H1 (cell line): ENCODE measurements at regions not wholly inside any gene's neighbourhood (a gene's known extent, or its start where the extent isn't known, plus 50 kb on each side); places are given as distances from the start of the nearest gene placed in this dataset.

ENCODE experiments used
- ASH2L ChIP-seq: fragments of 200-600, 300-600 bp; sonication (generic); IDR thresholded peaks from one replicate; pipeline ENCODE4 v1.7.1; 2017; ENCODE audit warnings: low read length
- BRCA1 ChIP-seq: IDR thresholded peaks from 2 replicates; pipeline ENCODE4 v1.6.1; 2012; ENCODE audit warnings: low read depth, low read length, improper control_type of control experiment
- EGR1 ChIP-seq: IDR thresholded peaks from 2 replicates; pipeline ENCODE4 v1.6.1; 2011; ENCODE audit warnings: low read depth, low read length, borderline replicate concordance
- FOSL1 ChIP-seq: IDR thresholded peaks from 2 replicates; pipeline ENCODE4 v1.6.1; 2011; ENCODE audit warnings: mild to moderate bottlenecking, low read depth, low read length, moderate library complexity; ENCODE audit not compliant: insufficient read depth
- GABPA ChIP-seq: IDR thresholded peaks from 2 replicates; pipeline ENCODE4 v1.6.1; 2011; ENCODE audit warnings: mild to moderate bottlenecking, low read length, moderate library complexity, borderline replicate concordance; ENCODE audit not compliant: insufficient read depth
- JUN ChIP-seq: IDR thresholded peaks from 2 replicates; pipeline ENCODE4 v1.6.1; 2011; ENCODE audit warnings: low read depth, mild to moderate bottlenecking, improper control_type of control experiment, low read length
- JUND ChIP-seq: IDR thresholded peaks from 2 replicates; pipeline ENCODE4 v1.6.1; 2011; ENCODE audit warnings: mild to moderate bottlenecking, improper control_type of control experiment, low read length
- KDM5A ChIP-seq: fragments of 200-600 bp; IDR thresholded peaks from 2 replicates; pipeline ENCODE4 v1.7.1; 2012; ENCODE audit warnings: mild to moderate bottlenecking, low read length, inconsistent platforms, mixed read lengths
- NRF1 ChIP-seq: IDR thresholded peaks from 2 replicates; pipeline ENCODE4 v1.6.1; 2011; ENCODE audit warnings: mild to moderate bottlenecking, low read depth, low read length, improper control_type of control experiment
- RAD21 ChIP-seq, 2 experiments: IDR thresholded peaks in 1 of 2; conservative IDR thresholded peaks in 1 of 2; 2 replicates each; pipeline ENCODE4 v1.6.1; 2011; ENCODE audit warnings: low read depth in 2 of 2, low read length in 2 of 2, improper control_type of control experiment in 1 of 2, inconsistent platforms in 1 of 2, mild to moderate bottlenecking in 1 of 2, moderate library complexity in 1 of 2
- SUZ12 ChIP-seq: fragments of 200-600 bp; sonication (generic); IDR thresholded peaks from 2 replicates; pipeline ENCODE4 v1.6.1; 2012; ENCODE audit warnings: mild to moderate bottlenecking, inconsistent platforms, low read length, moderate library complexity, mixed read lengths
- TF ChIP-seq, protein P1 (sequence below), 3 experiments: IDR thresholded peaks; 1 replicate in 2 of 3; 2 replicates in 1 of 3; pipeline versions ENCODE4 v1.5.1 to v1.6.1; 2011; ENCODE audit warnings: low read length in 3 of 3, mild to moderate bottlenecking in 3 of 3, inconsistent platforms in 2 of 3, low read depth in 1 of 3, moderate library complexity in 1 of 3; ENCODE audit not compliant: insufficient read depth in 1 of 3; ENCODE audit errors: control extremely low read depth in 1 of 3
- TF ChIP-seq, protein P2 (sequence below): IDR thresholded peaks from 2 replicates; pipeline ENCODE4 v1.6.1; 2011; ENCODE audit warnings: low read length, improper control_type of control experiment

GRCh38 chr14:97270308-97270707 lies 473.1 kb downstream of the VRK1 start:
- TF ChIP-seq RAD21 (IDR thresholded peaks at IDR 0.05 in 1 of 2, conservative IDR thresholded peaks at IDR 0.05 in 1 of 2; ENCODE audit: low read depth in 2 of 2, low read length in 2 of 2) (no peak), JUND (no peak), ASH2L (no peak), GABPA (no peak), BRCA1 (no peak), JUN (no peak), NRF1 (no peak), EGR1 (no peak), SUZ12 (no peak), FOSL1 (no peak), KDM5A (no peak)
- TF ChIP-seq, protein P1, sequence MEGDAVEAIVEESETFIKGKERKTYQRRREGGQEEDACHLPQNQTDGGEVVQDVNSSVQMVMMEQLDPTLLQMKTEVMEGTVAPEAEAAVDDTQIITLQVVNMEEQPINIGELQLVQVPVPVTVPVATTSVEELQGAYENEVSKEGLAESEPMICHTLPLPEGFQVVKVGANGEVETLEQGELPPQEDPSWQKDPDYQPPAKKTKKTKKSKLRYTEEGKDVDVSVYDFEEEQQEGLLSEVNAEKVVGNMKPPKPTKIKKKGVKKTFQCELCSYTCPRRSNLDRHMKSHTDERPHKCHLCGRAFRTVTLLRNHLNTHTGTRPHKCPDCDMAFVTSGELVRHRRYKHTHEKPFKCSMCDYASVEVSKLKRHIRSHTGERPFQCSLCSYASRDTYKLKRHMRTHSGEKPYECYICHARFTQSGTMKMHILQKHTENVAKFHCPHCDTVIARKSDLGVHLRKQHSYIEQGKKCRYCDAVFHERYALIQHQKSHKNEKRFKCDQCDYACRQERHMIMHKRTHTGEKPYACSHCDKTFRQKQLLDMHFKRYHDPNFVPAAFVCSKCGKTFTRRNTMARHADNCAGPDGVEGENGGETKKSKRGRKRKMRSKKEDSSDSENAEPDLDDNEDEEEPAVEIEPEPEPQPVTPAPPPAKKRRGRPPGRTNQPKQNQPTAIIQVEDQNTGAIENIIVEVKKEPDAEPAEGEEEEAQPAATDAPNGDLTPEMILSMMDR (IDR thresholded peaks at IDR 0.05; ENCODE audit: control extremely low read depth in 1 of 3, insufficient read depth in 1 of 3, low read depth in 1 of 3, low read length in 3 of 3), result no peak
- TF ChIP-seq, protein P2, sequence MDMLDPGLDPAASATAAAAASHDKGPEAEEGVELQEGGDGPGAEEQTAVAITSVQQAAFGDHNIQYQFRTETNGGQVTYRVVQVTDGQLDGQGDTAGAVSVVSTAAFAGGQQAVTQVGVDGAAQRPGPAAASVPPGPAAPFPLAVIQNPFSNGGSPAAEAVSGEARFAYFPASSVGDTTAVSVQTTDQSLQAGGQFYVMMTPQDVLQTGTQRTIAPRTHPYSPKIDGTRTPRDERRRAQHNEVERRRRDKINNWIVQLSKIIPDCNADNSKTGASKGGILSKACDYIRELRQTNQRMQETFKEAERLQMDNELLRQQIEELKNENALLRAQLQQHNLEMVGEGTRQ, result no peak
